Duodenal mucosa (tissue), 2 donors: ENCODE measurements at regions not wholly inside any gene's neighbourhood (a gene's known extent, or its start where the extent isn't known, plus 50 kb on each side); places are given as distances from the start of the nearest gene placed in this dataset.
"Not testable (repeated sequence)": the region's sequence is repeated elsewhere in the genome, so short reads cannot be mapped to it uniquely, and the experiment has no call there.

Experiments used
- H3K27ac ChIP-seq: one replicate; pipeline ENCODE4 v1.7.0; 2013; ENCODE audit warnings: low read depth, low read length
- H3K27me3 ChIP-seq, 2 donors: one replicate each; pipeline ENCODE4 v1.7.0; 2013; ENCODE audit warnings: low read length in 2 of 2, control low read depth in 1 of 2; ENCODE audit not compliant: insufficient read depth in 2 of 2, control insufficient read depth in 1 of 2
- H3K36me3 ChIP-seq, 2 donors: one replicate each; pipeline ENCODE4 v1.7.0; 2013; ENCODE audit warnings: low read length in 2 of 2, control low read depth in 1 of 2; ENCODE audit not compliant: insufficient read depth in 2 of 2, control insufficient read depth in 1 of 2
- H3K4me1 ChIP-seq, 2 donors: one replicate each; pipeline ENCODE4 v1.7.0; 2013; ENCODE audit warnings: low read length in 2 of 2, control low read depth in 1 of 2; ENCODE audit not compliant: insufficient read depth in 2 of 2, control insufficient read depth in 1 of 2
- H3K4me3 ChIP-seq, 2 donors: one replicate each; pipeline ENCODE4 v1.7.0; 2013; ENCODE audit warnings: low read length in 2 of 2, low read depth in 1 of 2
- H3K9ac ChIP-seq, 2 donors: one replicate each; pipeline ENCODE4 v1.7.0; 2013; ENCODE audit warnings: low read length in 2 of 2, low read depth in 1 of 2
- H3K9me3 ChIP-seq, 2 donors: one replicate each; pipeline ENCODE4 v1.7.0; 2013; ENCODE audit warnings: low read length in 2 of 2, control low read depth in 1 of 2; ENCODE audit not compliant: control insufficient read depth in 1 of 2

DNA sequence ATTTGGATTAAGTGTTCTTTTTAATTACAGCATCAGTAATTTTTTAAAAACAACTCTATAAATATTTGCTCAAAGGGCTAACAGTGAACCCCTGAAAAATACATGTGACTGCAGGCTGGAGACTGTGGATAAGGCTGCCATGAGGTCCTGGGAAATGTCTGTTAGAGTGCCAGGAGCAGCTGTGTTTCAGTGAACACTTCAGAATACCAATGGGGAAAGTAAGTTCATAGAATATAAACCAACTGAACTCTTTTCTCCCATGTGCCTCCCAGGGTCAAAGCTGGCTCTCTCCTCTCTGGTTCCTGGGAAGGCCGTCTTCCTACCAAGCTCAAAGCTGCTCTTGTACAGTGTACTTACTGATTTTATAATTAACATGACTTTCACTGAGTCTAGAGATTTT lies 189.4 kb downstream of the ATP6V0E2 start:
- not testable (repeated sequence) for H3K4me1 ChIP-seq, H3K27me3 ChIP-seq, H3K9ac ChIP-seq, H3K36me3 ChIP-seq, H3K27ac ChIP-seq, H3K9me3 ChIP-seq, H3K4me3 ChIP-seq

GRCh38 chr7:150069555-150070313 lies 196.0 kb downstream of the ATP6V0E2 start:
- not testable (repeated sequence) for H3K27me3 ChIP-seq, H3K36me3 ChIP-seq

DNA sequence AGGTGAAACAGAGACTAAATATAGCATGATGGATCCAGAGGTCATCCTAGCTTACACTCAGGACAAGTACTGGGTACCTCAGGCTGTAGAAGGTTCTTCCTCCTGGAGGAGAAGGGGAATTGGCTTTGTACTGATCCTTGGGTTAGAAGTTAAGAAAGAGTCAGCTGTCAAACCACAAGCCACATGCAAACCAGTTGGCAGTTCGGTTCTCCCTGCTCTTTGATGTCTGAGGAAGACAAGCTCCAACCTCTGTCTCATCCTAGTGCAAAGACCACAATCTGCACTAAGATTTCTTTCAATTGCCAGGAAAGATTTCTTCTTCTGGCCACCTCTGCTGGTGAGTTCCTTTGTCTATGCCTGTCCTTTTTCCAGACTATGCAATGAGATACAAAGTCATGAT lies 203.8 kb downstream of the ATP6V0E2 start:
- not testable (repeated sequence) for H3K36me3 ChIP-seq, H3K4me3 ChIP-seq, H3K4me1 ChIP-seq, H3K9ac ChIP-seq, H3K27me3 ChIP-seq, H3K27ac ChIP-seq, H3K9me3 ChIP-seq

More at GRCh38 chr7:150069555-150070313, 196.0 kb downstream of the ATP6V0E2 start:
- H3K27ac ChIP-seq, H3K4me3 ChIP-seq, H3K4me1 ChIP-seq, H3K9me3 ChIP-seq, H3K9ac ChIP-seq: not testable (repeated sequence)

DNA sequence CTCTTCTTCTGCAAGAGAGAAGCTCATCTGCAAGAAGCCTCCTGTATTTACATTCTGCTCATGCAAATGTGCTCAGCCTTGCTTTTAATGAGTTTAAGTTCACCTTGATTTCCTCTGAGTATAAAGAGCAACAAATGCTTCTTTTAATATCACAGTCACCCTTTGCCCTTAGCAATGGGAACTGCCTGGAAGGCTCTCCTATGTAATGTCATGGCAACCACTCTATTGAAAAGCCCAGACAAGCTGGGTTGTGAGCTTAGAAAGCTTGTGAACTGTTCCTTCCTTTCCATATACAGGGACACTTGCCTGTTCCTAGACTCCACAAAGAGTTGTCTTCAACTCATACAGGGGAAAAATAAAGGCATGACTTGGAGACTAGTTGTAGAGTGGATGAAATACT lies 208.1 kb downstream of the ATP6V0E2 start:
- H3K36me3 ChIP-seq, H3K4me3 ChIP-seq, H3K9me3 ChIP-seq, H3K27ac ChIP-seq, H3K9ac ChIP-seq, H3K27me3 ChIP-seq, H3K4me1 ChIP-seq: not testable (repeated sequence)

- H3K36me3 ChIP-seq, H3K9me3 ChIP-seq, H3K27me3 ChIP-seq, H3K9ac ChIP-seq, H3K27ac ChIP-seq, H3K4me1 ChIP-seq, H3K4me3 ChIP-seq: not testable (repeated sequence)
Measured at GRCh38 chr7:150084724-150085123, 211.0 kb downstream of the ATP6V0E2 start.

- not testable (repeated sequence) for H3K9me3 ChIP-seq, H3K4me3 ChIP-seq, H3K36me3 ChIP-seq, H3K9ac ChIP-seq, H3K27ac ChIP-seq, H3K27me3 ChIP-seq, H3K4me1 ChIP-seq
Measured at GRCh38 chr7:150087478-150087877, 213.7 kb downstream of the ATP6V0E2 start.

DNA sequence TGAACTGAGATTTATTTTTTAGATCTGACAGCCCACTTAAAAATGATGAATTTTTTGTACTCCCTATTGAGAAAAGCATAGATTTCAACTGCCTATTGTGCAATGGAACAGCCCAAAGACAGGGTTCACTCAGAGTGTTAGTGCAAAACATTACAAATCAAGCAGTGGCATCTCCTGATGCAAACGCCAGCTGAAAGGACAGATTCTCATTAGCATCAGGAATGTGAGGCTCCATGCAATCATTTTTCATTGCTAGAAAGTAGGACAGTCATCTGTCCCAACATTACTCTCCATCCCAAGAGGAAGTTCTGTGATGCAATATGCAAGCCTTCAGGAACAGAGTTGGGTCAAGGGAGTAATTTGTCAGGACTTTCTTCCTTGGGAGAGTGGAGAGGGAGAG lies 215.4 kb downstream of the ATP6V0E2 start:
- H3K4me1 ChIP-seq, H3K9me3 ChIP-seq, H3K27me3 ChIP-seq, H3K4me3 ChIP-seq, H3K9ac ChIP-seq, H3K36me3 ChIP-seq, H3K27ac ChIP-seq: not testable (repeated sequence)

GRCh38 chr7:150090776-150091175 lies 217.0 kb downstream of the ATP6V0E2 start:
- H3K9ac ChIP-seq, H3K27me3 ChIP-seq, H3K36me3 ChIP-seq, H3K9me3 ChIP-seq, H3K4me3 ChIP-seq, H3K27ac ChIP-seq, H3K4me1 ChIP-seq: not testable (repeated sequence)

- not testable (repeated sequence) for H3K4me3 ChIP-seq, H3K4me1 ChIP-seq, H3K27me3 ChIP-seq, H3K9ac ChIP-seq, H3K9me3 ChIP-seq, H3K36me3 ChIP-seq, H3K27ac ChIP-seq
Measured at GRCh38 chr7:150093897-150094296, 220.1 kb downstream of the ATP6V0E2 start.

GRCh38 chr7:150096213-150096994 lies 222.6 kb downstream of the ATP6V0E2 start:
- not testable (repeated sequence) for H3K27me3 ChIP-seq, H3K4me1 ChIP-seq, H3K27ac ChIP-seq, H3K9ac ChIP-seq, H3K4me3 ChIP-seq, H3K9me3 ChIP-seq, H3K36me3 ChIP-seq
